ENCODE measurements at regions not wholly inside any gene's neighbourhood (a gene's known extent, or its start where the extent isn't known, plus 50 kb on each side); places are given as distances from the start of the nearest gene placed in this dataset.

DNA sequence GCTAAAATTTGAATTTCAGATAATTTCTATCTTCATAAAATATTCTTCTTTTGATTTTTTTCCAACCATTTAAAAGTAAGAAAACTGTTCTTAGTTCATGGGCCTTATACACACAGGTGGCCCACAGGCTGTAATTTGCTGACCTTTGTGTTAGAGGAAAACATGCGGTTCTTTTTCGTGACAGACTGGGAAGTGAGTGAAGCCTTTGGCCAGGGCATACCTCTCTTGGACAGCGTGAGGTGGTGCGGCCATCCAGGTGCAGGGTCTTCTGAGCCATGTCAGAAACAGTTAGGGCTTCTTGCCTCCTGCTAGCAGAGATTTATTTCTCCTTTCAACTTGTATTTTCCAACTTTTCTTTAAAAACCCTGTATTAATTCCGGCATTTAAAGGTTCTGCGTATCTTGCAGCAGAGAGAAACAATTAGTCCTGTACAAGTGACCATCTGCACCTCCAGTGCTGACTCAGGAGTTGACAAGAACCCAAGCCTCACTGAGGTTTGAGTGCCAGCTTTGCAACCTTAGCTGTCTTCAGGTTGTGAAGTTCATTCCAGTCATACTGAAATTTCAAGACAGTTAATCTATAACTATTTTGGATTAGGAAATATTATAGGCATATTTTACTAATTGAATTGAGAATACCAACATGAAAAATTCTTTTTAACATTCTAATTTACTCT is 177.8 kb downstream of the LY86 start:
- TF ChIP-seq, protein P1, sequence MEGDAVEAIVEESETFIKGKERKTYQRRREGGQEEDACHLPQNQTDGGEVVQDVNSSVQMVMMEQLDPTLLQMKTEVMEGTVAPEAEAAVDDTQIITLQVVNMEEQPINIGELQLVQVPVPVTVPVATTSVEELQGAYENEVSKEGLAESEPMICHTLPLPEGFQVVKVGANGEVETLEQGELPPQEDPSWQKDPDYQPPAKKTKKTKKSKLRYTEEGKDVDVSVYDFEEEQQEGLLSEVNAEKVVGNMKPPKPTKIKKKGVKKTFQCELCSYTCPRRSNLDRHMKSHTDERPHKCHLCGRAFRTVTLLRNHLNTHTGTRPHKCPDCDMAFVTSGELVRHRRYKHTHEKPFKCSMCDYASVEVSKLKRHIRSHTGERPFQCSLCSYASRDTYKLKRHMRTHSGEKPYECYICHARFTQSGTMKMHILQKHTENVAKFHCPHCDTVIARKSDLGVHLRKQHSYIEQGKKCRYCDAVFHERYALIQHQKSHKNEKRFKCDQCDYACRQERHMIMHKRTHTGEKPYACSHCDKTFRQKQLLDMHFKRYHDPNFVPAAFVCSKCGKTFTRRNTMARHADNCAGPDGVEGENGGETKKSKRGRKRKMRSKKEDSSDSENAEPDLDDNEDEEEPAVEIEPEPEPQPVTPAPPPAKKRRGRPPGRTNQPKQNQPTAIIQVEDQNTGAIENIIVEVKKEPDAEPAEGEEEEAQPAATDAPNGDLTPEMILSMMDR (IDR thresholded peaks at IDR 0.05; ENCODE audit: insufficient read depth, low read depth, low read length): no peak
- DNase-seq (ENCODE audit: low read depth): no peak
- no peak overlapping the region for H3K4me3 ChIP-seq (ENCODE audit: low read depth, low read length)

DNA sequence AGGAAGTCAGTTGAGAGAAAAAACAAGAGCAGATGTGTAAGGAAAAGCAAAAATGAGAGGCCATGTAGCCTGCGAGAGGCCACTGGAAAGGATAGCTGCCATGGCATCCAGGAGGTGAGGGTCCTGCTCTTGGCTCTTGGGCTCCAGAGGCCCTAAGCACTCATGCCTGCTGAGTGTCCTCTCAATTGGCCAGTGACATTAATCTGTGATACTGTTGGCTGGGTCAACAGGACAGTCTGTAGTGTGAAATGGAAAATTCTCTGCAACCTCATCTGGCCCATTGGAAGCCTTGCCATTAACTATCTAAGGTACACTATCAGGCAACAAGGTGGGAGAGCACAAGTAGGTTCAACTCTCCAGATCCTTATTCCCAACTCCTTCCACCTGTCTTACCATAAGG is 180.9 kb downstream of the LY86 start:
- no peak for DNase-seq (ENCODE audit: low read depth)
- TF ChIP-seq, protein P1 (IDR thresholded peaks at IDR 0.05; ENCODE audit: insufficient read depth, low read depth, low read length): no peak
- no peak overlapping the region for H3K4me3 ChIP-seq (ENCODE audit: low read depth, low read length)

DNA sequence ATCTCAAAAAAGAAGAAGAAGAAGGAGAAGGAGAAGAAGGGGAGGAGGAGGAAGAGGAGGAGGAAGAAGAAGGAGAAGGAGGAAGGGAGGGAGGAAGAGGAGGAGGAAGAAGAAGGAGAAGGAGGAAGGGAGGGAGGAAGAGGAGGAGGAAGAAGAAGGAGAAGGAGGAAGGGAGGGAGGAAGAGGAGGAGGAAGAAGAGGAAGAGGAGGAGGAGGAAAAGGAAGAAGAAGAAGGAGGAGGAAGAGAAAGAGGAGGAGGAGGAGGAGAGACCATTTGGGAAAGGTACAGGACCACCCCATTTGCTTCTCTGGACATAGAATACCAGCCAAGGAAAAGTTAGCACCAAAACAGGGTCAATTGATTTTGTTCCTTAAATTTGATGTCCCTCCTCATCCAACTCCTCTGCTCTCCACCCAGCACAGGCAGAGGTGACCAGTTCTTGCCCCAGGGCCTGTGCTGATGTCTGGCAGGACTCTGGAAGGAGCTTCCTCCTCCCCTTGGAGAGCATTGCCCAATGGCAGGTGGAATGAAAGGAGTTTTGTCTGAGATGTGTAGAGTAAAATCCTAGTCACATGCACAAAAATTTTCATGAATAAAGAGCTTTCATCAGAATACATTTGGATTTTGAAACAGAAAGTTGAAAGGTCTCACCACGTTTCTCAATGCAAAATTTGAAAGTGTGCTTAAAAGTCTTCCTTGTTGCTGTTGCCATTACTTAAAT is 182.9 kb downstream of the LY86 start:
- TF ChIP-seq, protein P1 (IDR thresholded peaks at IDR 0.05; ENCODE audit: insufficient read depth, low read depth, low read length): no peak
- H3K4me3 ChIP-seq (ENCODE audit: low read depth, low read length): no peak overlapping the region
- no peak for DNase-seq (ENCODE audit: low read depth)

DNA sequence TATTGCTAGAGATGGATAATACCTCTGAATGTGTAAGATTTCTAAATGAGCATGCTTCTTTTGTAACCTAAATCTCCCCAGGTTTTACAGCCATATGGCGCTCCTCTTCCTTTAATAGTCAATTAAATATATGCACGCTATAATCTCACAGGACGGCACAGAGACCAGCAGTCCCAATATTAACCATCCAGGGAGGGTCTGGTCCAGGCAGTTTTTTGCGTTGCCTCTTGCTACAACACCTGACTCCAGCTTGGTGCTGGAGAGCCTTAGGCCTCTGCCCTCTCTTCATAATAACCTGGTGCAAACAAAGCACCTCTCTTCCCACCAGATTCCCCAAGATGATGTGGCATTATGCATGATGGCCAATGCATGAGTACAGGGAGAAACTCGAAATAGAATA is 183.4 kb downstream of the LY86 start:
- H3K4me3 ChIP-seq (ENCODE audit: low read depth, low read length): no peak overlapping the region
- no peak for DNase-seq (ENCODE audit: low read depth)
- TF ChIP-seq, protein P1 (IDR thresholded peaks at IDR 0.05; ENCODE audit: insufficient read depth, low read depth, low read length): no peak

DNA sequence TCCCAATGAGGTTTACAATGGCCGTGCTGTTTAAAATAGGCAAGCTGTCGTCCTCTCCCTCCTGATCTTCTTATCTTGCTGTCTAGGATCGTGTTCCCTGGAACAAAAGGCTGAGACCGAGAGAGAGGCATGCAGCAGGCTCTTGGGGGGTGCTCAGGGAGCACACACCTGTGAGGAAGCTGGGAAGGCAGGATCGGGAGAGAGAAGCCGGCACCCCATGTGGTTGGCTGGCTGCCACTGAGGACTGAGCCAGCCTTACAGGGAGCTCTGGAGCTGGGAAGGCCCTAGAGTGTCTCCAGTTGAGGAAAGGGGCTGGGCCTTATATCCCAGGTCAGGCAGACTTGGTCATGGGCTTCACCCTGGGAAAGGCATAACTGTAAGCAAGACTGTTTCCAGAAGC is 184.2 kb downstream of the LY86 start:
- TF ChIP-seq, protein P1 (IDR thresholded peaks at IDR 0.05; ENCODE audit: insufficient read depth, low read depth, low read length): no peak
- no peak for DNase-seq (ENCODE audit: low read depth)

DNA sequence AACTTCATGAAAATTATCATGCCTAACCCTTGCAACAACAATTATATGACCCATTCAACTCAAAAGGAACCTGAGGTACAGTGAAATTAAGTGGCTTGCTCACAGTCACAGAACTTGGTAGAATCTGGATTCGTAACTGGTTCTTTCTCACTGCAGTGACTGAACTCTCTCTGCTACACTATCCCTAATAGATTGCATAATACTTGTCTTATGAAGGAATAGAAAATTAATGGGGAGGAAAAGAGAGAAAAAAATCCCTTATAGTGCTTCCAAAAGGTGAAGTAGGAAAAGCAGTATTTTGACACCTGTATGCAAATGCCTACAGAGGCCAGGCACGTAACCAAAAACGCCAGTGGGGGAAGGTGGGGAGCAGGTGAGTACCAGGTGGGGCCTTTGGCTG is 186.6 kb downstream of the LY86 start:
- H3K4me3 ChIP-seq (ENCODE audit: low read depth, low read length): no peak overlapping the region
- no peak for DNase-seq (ENCODE audit: low read depth)
- TF ChIP-seq, protein P1 (IDR thresholded peaks at IDR 0.05; ENCODE audit: insufficient read depth, low read depth, low read length): no peak

More for the DNA sequence above, 184.2 kb downstream of the LY86 start:
- no peak overlapping the region for H3K4me3 ChIP-seq (ENCODE audit: low read depth, low read length)

All from fibroblast of villous mesenchyme (primary cell).